ENCODE measurements at regions not wholly inside any gene's neighbourhood (a gene's known extent, or its start where the extent isn't known, plus 50 kb on each side); places are given as distances from the start of the nearest gene placed in this dataset.
"Not testable (repeated sequence)": the region's sequence is repeated elsewhere in the genome, so short reads cannot be mapped to it uniquely, and the experiment has no call there.

GRCh38 chr1:60692031-60692430, 390.3 kb upstream of the NFIA start:
- Histone ChIP-seq H3K4me3 (no peak overlapping the region), H3K9me3 (no peaks in the 10 kb centered on the region), H3K27me3 (ENCODE audit: low read depth) (no peaks in the 10 kb centered on the region), H3K36me3 (replicated peaks) (no peaks in the 10 kb centered on the region), H3K4me1 (no peaks in the 10 kb centered on the region)
- no peak for DNase-seq (ENCODE audit: low spot score in 2 of 2)
- in situ Hi-C loops (cut with MboI; ENCODE audit: low sequenced_read_pairs) = no loop called here

GRCh38 chr1:60688221-60688620, 394.1 kb upstream of the NFIA start:
- H3K4me3 ChIP-seq; H3K9me3 ChIP-seq; in situ Hi-C loops (cut with MboI; ENCODE audit: low sequenced_read_pairs): not testable (repeated sequence)

DNA sequence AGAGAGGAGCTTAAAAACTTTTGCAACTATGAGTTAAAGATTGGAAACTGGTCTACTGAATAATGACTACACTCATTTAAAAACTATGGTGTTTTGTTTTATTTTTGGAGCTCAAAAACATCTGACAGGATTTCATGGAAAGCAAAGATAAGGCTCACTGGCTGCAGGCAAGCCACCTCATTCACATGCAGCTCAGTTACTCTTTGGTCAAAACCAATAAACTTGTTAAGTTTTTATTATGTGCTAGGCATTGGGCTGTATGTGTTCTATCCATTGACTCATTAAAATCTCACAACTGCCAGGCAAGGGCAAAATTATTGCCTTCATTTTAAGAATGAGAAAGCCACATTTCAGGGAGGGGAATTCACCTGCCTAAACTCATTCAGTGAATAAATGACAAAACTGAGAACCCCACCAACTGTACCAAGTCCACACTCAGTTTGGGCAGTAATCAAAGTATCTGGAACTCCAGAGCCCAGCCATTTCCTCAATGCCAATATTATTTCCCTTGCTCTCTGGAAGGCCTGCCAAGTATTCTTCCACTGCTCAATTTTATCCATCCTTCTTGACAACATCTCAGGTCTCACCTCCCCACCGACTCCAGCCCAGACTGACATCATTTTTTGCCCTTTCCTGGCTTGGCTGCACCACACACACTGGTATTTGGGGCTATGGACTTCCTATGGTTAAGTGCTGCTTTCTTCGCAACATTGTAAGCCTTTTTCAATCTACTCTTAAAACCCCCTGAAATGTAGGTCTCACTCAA, 401.1 kb upstream of the NFIA start:
- no peaks in the 10 kb centered on the region for H3K36me3 ChIP-seq (replicated peaks)
- no peak overlapping the region for H3K4me3 ChIP-seq
- DNase-seq (ENCODE audit: low spot score in 2 of 2) = no peak
- H3K27me3 ChIP-seq (ENCODE audit: low read depth) = no peaks in the 10 kb centered on the region
- no peaks in the 10 kb centered on the region for H3K9me3 ChIP-seq
- in situ Hi-C loops (cut with MboI; ENCODE audit: low sequenced_read_pairs) = no loop called here
- H3K4me1 ChIP-seq = no peaks in the 10 kb centered on the region

More at GRCh38 chr1:60688221-60688620, 394.1 kb upstream of the NFIA start:
- not testable (repeated sequence) for H3K27me3 ChIP-seq (ENCODE audit: low read depth); H3K36me3 ChIP-seq (replicated peaks); H3K4me1 ChIP-seq; DNase-seq (ENCODE audit: low spot score in 2 of 2)

DNA sequence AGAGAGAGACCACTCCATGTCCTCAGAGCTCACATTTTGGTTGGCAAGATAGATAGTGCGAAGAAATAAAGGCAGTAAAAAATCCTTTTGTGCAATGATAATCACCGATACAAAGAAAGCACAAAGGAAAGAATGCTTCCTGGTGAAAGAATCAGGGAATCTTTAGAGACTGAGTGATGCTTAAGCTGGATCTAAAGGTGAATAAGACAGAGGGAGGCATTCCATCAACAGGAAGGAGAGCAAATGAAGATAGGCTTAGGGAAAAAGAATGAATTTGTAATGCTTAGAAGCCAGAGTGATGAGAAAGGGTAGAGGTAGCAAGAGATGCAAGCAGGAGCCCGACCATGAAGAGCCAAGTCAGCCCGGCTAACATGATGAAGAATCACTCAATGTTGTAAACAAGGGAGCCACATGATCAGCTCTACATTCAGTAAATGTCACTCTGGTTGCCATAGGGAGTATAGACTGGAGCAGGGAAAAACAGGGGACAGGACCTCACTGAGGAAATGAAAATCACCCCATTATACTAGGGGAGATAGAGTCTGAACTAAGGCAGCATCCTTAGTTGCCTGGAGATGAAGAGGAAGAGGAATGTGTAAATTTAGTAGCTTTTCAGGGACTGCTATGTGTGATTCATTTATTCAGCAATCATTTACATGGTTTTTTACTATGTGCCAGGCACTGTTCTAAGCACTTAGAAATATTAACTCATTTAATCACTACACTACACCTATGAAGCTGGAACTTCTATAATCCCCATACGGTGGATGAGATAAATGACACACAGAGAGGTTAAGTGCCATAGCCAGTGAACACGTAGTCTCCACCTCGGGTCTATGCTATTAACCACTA, 402.6 kb upstream of the NFIA start:
- Histone ChIP-seq H3K4me1 (no peaks in the 10 kb centered on the region), H3K36me3 (replicated peaks) (no peaks in the 10 kb centered on the region), H3K4me3 (no peak overlapping the region), H3K9me3 (no peaks in the 10 kb centered on the region), H3K27me3 (ENCODE audit: low read depth) (no peaks in the 10 kb centered on the region)
- DNase-seq (ENCODE audit: low spot score in 2 of 2) = no peak
- in situ Hi-C loops (cut with MboI; ENCODE audit: low sequenced_read_pairs) = no loop called here

DNA sequence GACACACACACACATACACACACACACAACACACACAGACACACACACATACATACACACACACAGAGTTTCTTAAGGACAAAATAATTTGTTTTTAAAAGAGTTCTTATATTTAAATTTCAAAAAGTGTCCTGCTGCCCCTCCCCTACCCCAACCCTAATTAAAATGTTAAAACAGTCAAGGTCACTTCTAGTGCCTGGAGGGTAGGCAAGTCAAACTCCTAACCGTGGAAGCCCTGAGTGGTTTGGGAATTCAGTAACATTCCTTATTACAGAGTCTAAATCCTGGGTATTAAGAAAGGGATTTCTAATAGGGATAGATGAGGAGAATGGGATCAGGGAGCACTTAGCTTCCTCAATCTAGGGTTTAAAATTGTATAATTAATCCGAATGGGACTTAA, 403.6 kb upstream of the NFIA start:
- no peaks in the 10 kb centered on the region for H3K9me3 ChIP-seq
- no peaks in the 10 kb centered on the region for H3K36me3 ChIP-seq (replicated peaks)
- in situ Hi-C loops (cut with MboI; ENCODE audit: low sequenced_read_pairs) = no loop called here
- H3K27me3 ChIP-seq (ENCODE audit: low read depth) = no peaks in the 10 kb centered on the region
- H3K4me3 ChIP-seq = no peak overlapping the region
- no peak for DNase-seq (ENCODE audit: low spot score in 2 of 2)
- no peaks in the 10 kb centered on the region for H3K4me1 ChIP-seq

GRCh38 chr1:60678391-60678790, 404.0 kb upstream of the NFIA start:
- Histone ChIP-seq H3K9me3 (no peaks in the 10 kb centered on the region), H3K36me3 (replicated peaks) (no peaks in the 10 kb centered on the region), H3K4me1 (no peaks in the 10 kb centered on the region), H3K4me3 (no peak overlapping the region), H3K27me3 (ENCODE audit: low read depth) (no peaks in the 10 kb centered on the region)
- DNase-seq (ENCODE audit: low spot score in 2 of 2) = no peak
- in situ Hi-C loops (cut with MboI; ENCODE audit: low sequenced_read_pairs) = no loop called here

GRCh38 chr1:60672449-60672848, 409.9 kb upstream of the NFIA start:
- no peaks in the 10 kb centered on the region for H3K36me3 ChIP-seq (replicated peaks)
- in situ Hi-C loops (cut with MboI; ENCODE audit: low sequenced_read_pairs) = no loop called here
- DNase-seq (ENCODE audit: low spot score in 2 of 2) = no peak

DNA sequence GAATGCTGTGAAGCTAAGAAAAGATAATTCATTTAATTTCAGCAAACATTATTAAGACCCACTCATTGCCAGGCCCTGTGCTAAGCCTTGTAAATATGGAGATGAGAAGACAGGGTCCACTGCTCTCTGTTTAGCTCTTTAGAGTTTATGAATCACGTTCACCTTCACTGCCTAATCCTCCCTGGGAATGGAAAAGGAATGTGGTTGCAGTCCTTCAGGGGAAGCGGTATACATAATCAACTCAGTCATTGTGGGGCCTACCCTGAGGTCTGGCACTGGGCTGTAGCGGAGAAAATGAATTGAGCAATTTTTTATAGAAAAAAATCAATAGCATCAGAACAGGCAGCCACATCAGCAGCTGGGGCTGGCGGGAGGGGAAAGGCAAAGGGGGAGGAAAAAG, 412.1 kb upstream of the NFIA start:
- no peak overlapping the region for H3K4me3 ChIP-seq
- no peak for DNase-seq (ENCODE audit: low spot score in 2 of 2)
- in situ Hi-C loops (cut with MboI; ENCODE audit: low sequenced_read_pairs) = no loop called here
- no peaks in the 10 kb centered on the region for H3K4me1 ChIP-seq
- H3K36me3 ChIP-seq (replicated peaks) = no peaks in the 10 kb centered on the region
- no peaks in the 10 kb centered on the region for H3K27me3 ChIP-seq (ENCODE audit: low read depth)
- H3K9me3 ChIP-seq = no peaks in the 10 kb centered on the region

More at GRCh38 chr1:60672449-60672848, 409.9 kb upstream of the NFIA start:
- Histone ChIP-seq H3K4me3 (no peak overlapping the region), H3K27me3 (ENCODE audit: low read depth) (no peaks in the 10 kb centered on the region), H3K4me1 (no peaks in the 10 kb centered on the region), H3K9me3 (no peaks in the 10 kb centered on the region)

DNA sequence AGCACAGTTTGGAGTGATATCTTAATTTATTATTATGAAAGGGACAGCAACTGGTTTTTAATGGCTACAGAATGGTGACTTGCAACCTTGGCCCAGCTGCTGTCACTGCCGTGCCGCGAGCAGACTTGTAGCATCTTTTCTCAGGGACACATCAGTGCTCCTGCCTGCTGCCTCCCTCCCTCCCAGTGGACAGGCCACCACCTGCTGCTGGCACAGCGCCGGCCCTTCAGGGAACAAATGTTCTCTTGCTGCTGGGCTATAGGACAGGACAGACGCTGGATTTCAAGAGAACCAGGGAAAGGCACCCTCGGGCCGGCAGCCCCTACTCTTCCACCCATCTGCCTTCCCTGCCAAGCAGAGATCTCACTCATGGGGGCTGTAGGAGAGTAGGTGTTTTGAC, 413.8 kb upstream of the NFIA start:
- H3K27me3 ChIP-seq (ENCODE audit: low read depth) = no peaks in the 10 kb centered on the region
- H3K4me1 ChIP-seq = no peaks in the 10 kb centered on the region
- DNase-seq (ENCODE audit: low spot score in 2 of 2) = no peak
- in situ Hi-C loops (cut with MboI; ENCODE audit: low sequenced_read_pairs) = no loop called here
- H3K36me3 ChIP-seq (replicated peaks) = no peaks in the 10 kb centered on the region
- H3K4me3 ChIP-seq = no peak overlapping the region
- H3K9me3 ChIP-seq = no peaks in the 10 kb centered on the region

DNA sequence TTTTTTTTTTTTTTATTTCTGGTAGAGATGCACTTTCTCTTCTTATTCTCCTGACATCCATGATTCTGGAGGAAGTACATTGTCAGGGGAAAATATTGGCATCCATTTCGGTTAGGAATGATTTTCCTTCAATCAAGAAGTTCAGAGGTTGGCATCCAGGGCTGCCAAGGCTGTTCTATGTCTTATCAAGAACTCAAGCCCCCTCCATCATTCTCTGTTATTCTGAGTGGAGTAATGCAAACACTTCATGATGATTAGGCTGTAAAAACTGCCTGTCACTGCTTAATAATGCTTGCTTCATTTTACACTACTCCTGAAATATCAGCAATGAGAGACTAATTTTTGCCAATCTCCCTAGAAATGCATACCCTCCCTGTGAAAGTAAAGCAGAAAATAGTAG, 417.1 kb upstream of the NFIA start:
- in situ Hi-C loops (cut with MboI; ENCODE audit: low sequenced_read_pairs) = no loop called here
- no peaks in the 10 kb centered on the region for H3K4me1 ChIP-seq
- no peaks in the 10 kb centered on the region for H3K27me3 ChIP-seq (ENCODE audit: low read depth)
- H3K9me3 ChIP-seq = no peaks in the 10 kb centered on the region
- no peak for DNase-seq (ENCODE audit: low spot score in 2 of 2)
- no peak overlapping the region for H3K4me3 ChIP-seq
- H3K36me3 ChIP-seq (replicated peaks) = no peaks in the 10 kb centered on the region

- Histone ChIP-seq H3K4me3 (no peak overlapping the region), H3K9me3 (no peaks in the 10 kb centered on the region), H3K36me3 (replicated peaks) (no peaks in the 10 kb centered on the region), H3K4me1 (no peaks in the 10 kb centered on the region), H3K27me3 (ENCODE audit: low read depth) (no peaks in the 10 kb centered on the region)
- DNase-seq (ENCODE audit: low spot score in 2 of 2) = no peak
- in situ Hi-C loops (cut with MboI; ENCODE audit: low sequenced_read_pairs) = no loop called here
These were observed 418.2 kb upstream of the NFIA start for GRCh38 chr1:60664086-60664625.

- Histone ChIP-seq H3K4me3 (no peak overlapping the region), H3K9me3 (no peaks in the 10 kb centered on the region), H3K36me3 (replicated peaks) (no peaks in the 10 kb centered on the region), H3K27me3 (ENCODE audit: low read depth) (no peaks in the 10 kb centered on the region), H3K4me1 (no peaks in the 10 kb centered on the region)
- in situ Hi-C loops (cut with MboI; ENCODE audit: low sequenced_read_pairs) = no loop called here
- DNase-seq (ENCODE audit: low spot score in 2 of 2) = no peak
These were observed 419.8 kb upstream of the NFIA start for GRCh38 chr1:60662486-60663044.

- Histone ChIP-seq H3K4me3 (no peak overlapping the region), H3K36me3 (replicated peaks) (no peaks in the 10 kb centered on the region), H3K9me3 (no peaks in the 10 kb centered on the region), H3K4me1 (no peaks in the 10 kb centered on the region), H3K27me3 (ENCODE audit: low read depth) (no peaks in the 10 kb centered on the region)
- in situ Hi-C loops (cut with MboI; ENCODE audit: low sequenced_read_pairs) = no loop called here
- DNase-seq (ENCODE audit: low spot score in 2 of 2) = no peak
These were observed 424.4 kb upstream of the NFIA start for GRCh38 chr1:60657926-60658325.
